Keratinocyte (primary cell): ENCODE measurements at regions not wholly inside any gene's neighbourhood (a gene's known extent, or its start where the extent isn't known, plus 50 kb on each side); places are given as distances from the start of the nearest gene placed in this dataset.

Experiments
- DNase-seq: peaks from one replicate; pipeline ENCODE4 v3.0.0-alpha.2; 2011; ENCODE audit warnings: low read depth, missing footprints, low spot score
- FAIRE-seq: peaks from 2 replicates; lab custom pipeline; 2011; peaks lifted over from hg19 to GRCh38; lab: Jason Lieb, UNC
- H2AFZ ChIP-seq: 2 replicates; pipeline ENCODE4 v1.6.0; 2012; ENCODE audit warnings: low read length, control low read depth, inconsistent platforms; ENCODE audit not compliant: control insufficient read depth
- H3K27ac ChIP-seq: 2 replicates; pipeline ENCODE4 v1.5.1; 2011; ENCODE audit warnings: low read length; ENCODE audit not compliant: control insufficient read depth, insufficient read depth
- H3K27me3 ChIP-seq: 3 replicates; pipeline ENCODE4 v1.6.0; 2011; ENCODE audit warnings: low read length; ENCODE audit not compliant: control insufficient read depth, insufficient read depth; ENCODE audit errors: extremely low read depth
- H3K36me3 ChIP-seq, 2 experiments: 2 replicates in 1 of 2; 3 replicates in 1 of 2; pipeline ENCODE4 v1.5.1; 2011; ENCODE audit warnings: low read length in 2 of 2, mild to moderate bottlenecking in 1 of 2; ENCODE audit not compliant: control insufficient read depth in 2 of 2, insufficient read depth in 2 of 2; ENCODE audit errors: extremely low read depth in 1 of 2
- H3K4me1 ChIP-seq: 3 replicates; pipeline ENCODE4 v1.5.1; 2011; ENCODE audit warnings: low read length; ENCODE audit not compliant: control insufficient read depth, insufficient read depth; ENCODE audit errors: extremely low read depth
- H3K4me2 ChIP-seq: 3 replicates; pipeline ENCODE4 v1.6.0; 2011; ENCODE audit warnings: low read depth, low read length; ENCODE audit not compliant: control insufficient read depth, insufficient read depth; ENCODE audit errors: extremely low read depth
- H3K4me3 ChIP-seq, 3 experiments: fragments of 200-600 bp in 1 of 3; sonication (generic) in 1 of 3; 2 replicates in 2 of 3; 3 replicates in 1 of 3; pipeline ENCODE4 v1.5.1; 2011 to 2016; ENCODE audit warnings: low read length in 3 of 3, mild to moderate bottlenecking in 3 of 3, control low read depth in 2 of 3, inconsistent platforms in 1 of 3, low read depth in 1 of 3, mixed read lengths in 1 of 3, mixed run types in 1 of 3, moderate library complexity in 1 of 3; ENCODE audit not compliant: control insufficient read depth in 2 of 3, insufficient read depth in 2 of 3; ENCODE audit errors: extremely low read depth in 1 of 3
- H3K79me2 ChIP-seq: 2 replicates; pipeline ENCODE4 v1.6.0; 2012; ENCODE audit warnings: low read length; ENCODE audit not compliant: control insufficient read depth, insufficient read depth
- H3K9ac ChIP-seq: 3 replicates; pipeline ENCODE4 v1.6.0; 2011; ENCODE audit warnings: low read length; ENCODE audit not compliant: control insufficient read depth, insufficient read depth; ENCODE audit errors: extremely low read depth
- H3K9me1 ChIP-seq: 3 replicates; pipeline ENCODE4 v1.6.0; 2011; ENCODE audit warnings: low read length; ENCODE audit not compliant: control insufficient read depth, insufficient read depth; ENCODE audit errors: extremely low read depth
- H3K9me3 ChIP-seq: 2 replicates; pipeline ENCODE4 v1.5.1; 2012; ENCODE audit warnings: low read depth, low read length; ENCODE audit not compliant: control insufficient read depth
- H4K20me1 ChIP-seq: 3 replicates; pipeline ENCODE4 v1.6.0; 2011; ENCODE audit warnings: low read length; ENCODE audit not compliant: control insufficient read depth, insufficient read depth; ENCODE audit errors: extremely low read depth
- CTCF ChIP-seq, 3 experiments: IDR thresholded peaks in 1 of 3; conservative IDR thresholded peaks in 1 of 3; optimal IDR thresholded peaks in 1 of 3; 2 replicates in 2 of 3; 3 replicates in 1 of 3; pipeline versions ENCODE3 to v1.5.1; 2011; ENCODE audit warnings: low read length in 3 of 3, mild to moderate bottlenecking in 3 of 3, moderate library complexity in 2 of 3, control low read depth in 1 of 3, inconsistent platforms in 1 of 3; ENCODE audit not compliant: insufficient read depth in 2 of 3; ENCODE audit errors: extremely low read depth in 1 of 3
- EZH2 ChIP-seq: IDR thresholded peaks from one replicate; pipeline ENCODE4 v1.6.1; 2012; ENCODE audit warnings: inconsistent platforms, mild to moderate bottlenecking, low read length, moderate library complexity
- dilution Hi-C: fragments of 300-500 bp; cut with MboI; formaldehyde crosslinking; loops from one replicate; pipeline ENCODE4 v1.7.0; 2020; ENCODE audit warnings: low sequenced_read_pairs; ENCODE audit not compliant: extremely low pct_ligation_motif_present

GRCh38 chr12:126704609-126705008, 1562.4 kb upstream of the TMEM132C start:
- Histone ChIP-seq H3K27ac (no peak overlapping the region), H4K20me1 (no peaks in the 10 kb centered on the region), H3K9ac (no peak overlapping the region), H3K4me3 (no peak overlapping the region), H3K36me3 (no peaks in the 10 kb centered on the region), H3K9me3 (no peaks in the 10 kb centered on the region), H3K9me1 (no peaks in the 10 kb centered on the region), H3K4me1 (no peaks in the 10 kb centered on the region), H3K27me3 (no peaks in the 10 kb centered on the region), H3K4me2 (no peak overlapping the region), H2AFZ (no peak overlapping the region), H3K79me2 (no peaks in the 10 kb centered on the region)
- dilution Hi-C loops, result no loop called here
- FAIRE-seq, result no peak
- TF ChIP-seq CTCF (optimal IDR thresholded peaks at IDR 0.05 in 1 of 3, IDR thresholded peaks at IDR 0.05 in 1 of 3, conservative IDR thresholded peaks at IDR 0.05 in 1 of 3; ENCODE audit: extremely low read depth in 1 of 3, insufficient read depth in 2 of 3, low read length in 3 of 3) (no peak), EZH2 (no peak)
- DNase-seq, result no peak

GRCh38 chr12:126706300-126706699, 1560.7 kb upstream of the TMEM132C start:
- H3K4me1 ChIP-seq, result no peaks in the 10 kb centered on the region
- H3K4me3 ChIP-seq, result no peak overlapping the region
- H3K9ac ChIP-seq, result no peak overlapping the region
- H3K9me1 ChIP-seq, result no peaks in the 10 kb centered on the region
- DNase-seq, result no peak
- H3K27me3 ChIP-seq, result no peaks in the 10 kb centered on the region
- H3K79me2 ChIP-seq, result no peaks in the 10 kb centered on the region
- no peak overlapping the region for H3K27ac ChIP-seq
- TF ChIP-seq CTCF (optimal IDR thresholded peaks at IDR 0.05 in 1 of 3, IDR thresholded peaks at IDR 0.05 in 1 of 3, conservative IDR thresholded peaks at IDR 0.05 in 1 of 3; ENCODE audit: extremely low read depth in 1 of 3, insufficient read depth in 2 of 3, low read length in 3 of 3) (no peak), EZH2 (no peak)
- H3K36me3 ChIP-seq, result no peaks in the 10 kb centered on the region
- H3K9me3 ChIP-seq, result no peaks in the 10 kb centered on the region
- no peak overlapping the region for H3K4me2 ChIP-seq
- dilution Hi-C loops, result no loop called here
- H4K20me1 ChIP-seq, result no peaks in the 10 kb centered on the region
- H2AFZ ChIP-seq, result no peak overlapping the region
- no peak for FAIRE-seq
